IMR-90 (cell line): ENCODE measurements at regions not wholly inside any gene's neighbourhood (a gene's known extent, or its start where the extent isn't known, plus 50 kb on each side); places are given as distances from the start of the nearest gene placed in this dataset.
A peak's percentile ranks its signal among the peaks of the same experiment; 100 is the strongest.
"Not testable (repeated sequence)": the region's sequence is repeated elsewhere in the genome, so short reads cannot be mapped to it uniquely, and the experiment has no call there.

ENCODE experiments used
- ATAC-seq: fragments of 200-7000 bp; cut with Tn5 transposase; 2 replicates; pipeline ENCODE4 v1.9.1; 2020; ENCODE audit warnings: low read depth, mild to moderate bottlenecking, moderate library complexity
- BruUV-seq: library from RNA; stranded (reverse); fragments of 400-500 nt; replicated peaks from 2 replicates; lab custom pipeline; 2021; lab: Mats Ljungman, UMichigan
- CTCF ChIA-PET: fragments of 300-600 bp; formaldehyde crosslinking; extraction: SDS; loops from one replicate; lab custom pipeline; 2021; ENCODE audit warnings: antibody characterized with exemption; lab: Yijun Ruan, JAX
- POLR2A ChIA-PET: fragments of 300-600 bp; sonication (Branson Sonifier 250); formaldehyde crosslinking; loops from one replicate; lab custom pipeline; 2022; ENCODE audit warnings: antibody characterized with exemption; ENCODE audit not compliant: unreplicated experiment; lab: Charles Lee
- DNase-seq: peaks from one replicate; pipeline ENCODE4 v3.0.0; 2013
- H2AFZ ChIP-seq: replicated peaks from 2 replicates; pipeline ENCODE3; 2013; ENCODE audit warnings: low read length, mild to moderate bottlenecking; ENCODE audit not compliant: poor library complexity
- H2AK5ac ChIP-seq: 2 replicates; pipeline ENCODE4 v1.6.1; 2013; ENCODE audit warnings: low read depth, low read length, inconsistent platforms
- H2AK9ac ChIP-seq: replicated peaks from 2 replicates; pipeline ENCODE3; 2013; ENCODE audit warnings: mild to moderate bottlenecking, low read depth, low read length, moderate library complexity; ENCODE audit not compliant: poor library complexity
- H2BK120ac ChIP-seq: 2 replicates; pipeline ENCODE4 v1.6.1; 2013; ENCODE audit warnings: low read depth, low read length, inconsistent platforms
- H2BK15ac ChIP-seq: 3 replicates; pipeline ENCODE4 v1.6.1; 2013; ENCODE audit warnings: low read depth, low read length, inconsistent platforms
- H2BK20ac ChIP-seq: 2 replicates; pipeline ENCODE4 v1.6.1; 2013; ENCODE audit warnings: low read depth, mild to moderate bottlenecking, inconsistent platforms, low read length, moderate library complexity
- H2BK5ac ChIP-seq: 2 replicates; pipeline ENCODE4 v1.6.1; 2013; ENCODE audit warnings: mild to moderate bottlenecking, low read depth, low read length, inconsistent platforms; ENCODE audit not compliant: poor library complexity, severe bottlenecking
- H3K14ac ChIP-seq: replicated peaks from 2 replicates; pipeline ENCODE4 v1.6.1; 2013; ENCODE audit warnings: low read depth, low read length, inconsistent platforms
- H3K18ac ChIP-seq: 2 replicates; pipeline ENCODE4 v1.6.1; 2013; ENCODE audit warnings: low read depth, low read length, control low read depth
- H3K23ac ChIP-seq: 2 replicates; pipeline ENCODE4 v1.6.1; 2013; ENCODE audit warnings: low read depth, low read length, inconsistent platforms
- H3K27ac ChIP-seq: 2 replicates; pipeline ENCODE4 v1.5.1; 2013; ENCODE audit warnings: mild to moderate bottlenecking, control low read depth, low read length; ENCODE audit not compliant: insufficient read depth
- H3K27me3 ChIP-seq: 2 replicates; pipeline ENCODE4 v1.6.1; 2013; ENCODE audit warnings: low read length; ENCODE audit not compliant: control insufficient read depth, insufficient read depth
- H3K36me3 ChIP-seq: 2 replicates; pipeline ENCODE4 v1.6.1; 2013; ENCODE audit warnings: low read length, mixed read lengths; ENCODE audit not compliant: control insufficient read depth, insufficient read depth
- H3K4ac ChIP-seq: 2 replicates; pipeline ENCODE4 v1.6.1; 2013; ENCODE audit warnings: low read depth, low read length, inconsistent platforms
- H3K4me1 ChIP-seq: 2 replicates; pipeline ENCODE4 v1.6.1; 2013; ENCODE audit warnings: low read length, mixed read lengths; ENCODE audit not compliant: control insufficient read depth, insufficient read depth
- H3K4me2 ChIP-seq: 2 replicates; pipeline ENCODE4 v1.6.1; 2013; ENCODE audit warnings: low read depth, mild to moderate bottlenecking, control low read depth, low read length, moderate library complexity
- H3K4me3 ChIP-seq: 2 replicates; pipeline ENCODE4 v1.5.1; 2013; ENCODE audit warnings: low read depth, mild to moderate bottlenecking, control low read depth, low read length, moderate library complexity; ENCODE audit not compliant: insufficient read depth
- H3K56ac ChIP-seq: 2 replicates; pipeline ENCODE4 v1.6.1; 2013; ENCODE audit warnings: low read length, inconsistent platforms; ENCODE audit not compliant: insufficient read depth; ENCODE audit errors: extremely low read depth
- H3K79me1 ChIP-seq, 2 experiments: 2 replicates each; pipeline ENCODE4 v1.6.1; 2013; ENCODE audit warnings: low read length in 2 of 2, inconsistent platforms in 1 of 2, low read depth in 1 of 2
- H3K9ac ChIP-seq: 2 replicates; pipeline ENCODE4 v1.6.1; 2013; ENCODE audit warnings: low read depth, low read length, control low read depth
- H3K9me1 ChIP-seq: 2 replicates; pipeline ENCODE4 v1.6.1; 2013; ENCODE audit warnings: low read length, inconsistent platforms; ENCODE audit not compliant: insufficient read depth
- H3K9me3 ChIP-seq: 2 replicates; pipeline ENCODE4 v1.6.1; 2013; ENCODE audit warnings: low read length; ENCODE audit not compliant: control insufficient read depth, insufficient read depth
- H4K20me1 ChIP-seq: 2 replicates; pipeline ENCODE4 v1.6.1; 2013; ENCODE audit warnings: low read length, inconsistent platforms; ENCODE audit not compliant: insufficient read depth
- H4K5ac ChIP-seq: 2 replicates; pipeline ENCODE4 v1.6.1; 2013; ENCODE audit warnings: mild to moderate bottlenecking, low read depth, low read length, control low read depth
- H4K8ac ChIP-seq, 2 experiments: 2 replicates each; pipeline ENCODE4 v1.6.1; 2013; ENCODE audit warnings: low read depth in 2 of 2, low read length in 2 of 2, control low read depth in 1 of 2, inconsistent platforms in 1 of 2
- H4K91ac ChIP-seq: 2 replicates; pipeline ENCODE4 v1.6.1; 2013; ENCODE audit warnings: low read depth, low read length, inconsistent platforms; ENCODE audit not compliant: insufficient read depth
- FOS ChIP-seq: fragments of 150-350 bp; IDR thresholded peaks from 2 replicates; pipeline ENCODE4 v1.6.1; 2016; ENCODE audit warnings: low read depth, low read length
- MAFK ChIP-seq: IDR thresholded peaks from 2 replicates; pipeline ENCODE4 v1.6.1; 2012; ENCODE audit warnings: low read depth, low read length, improper control_type of control experiment
- WGBS, 2 experiments: methylation state at CpG; one replicate each; pipeline versions ENCODE4 v1.1.5 to v1.1.7; 2013; ENCODE audit warnings: missing lambda C conversion rate in 2 of 2; ENCODE audit not compliant: insufficient read length in 1 of 2; ENCODE audit errors: extremely low coverage in 2 of 2; 5-methylcytosine and 5-hydroxymethylcytosine counted together
- dilution Hi-C: fragments of 300-500 bp; cut with HindIII; formaldehyde crosslinking; loops from one replicate; pipeline ENCODE4 v1.14.3; 2018; ENCODE audit warnings: low sequenced_read_pairs; ENCODE audit not compliant: unreplicated experiment
- in situ Hi-C: fragments of 300-500 bp; cut with MboI; formaldehyde crosslinking; loops from 3 replicates; pipeline ENCODE4 v1.14.3; 2019; ENCODE audit warnings: low sequenced_read_pairs, inconsistent platforms, mixed read lengths
- intact Hi-C: fragments of 100-400 bp; cut with micrococcal nuclease; formaldehyde crosslinking; loops from 2 replicates; pipeline ENCODE4 v1.10.0; 2022

DNA sequence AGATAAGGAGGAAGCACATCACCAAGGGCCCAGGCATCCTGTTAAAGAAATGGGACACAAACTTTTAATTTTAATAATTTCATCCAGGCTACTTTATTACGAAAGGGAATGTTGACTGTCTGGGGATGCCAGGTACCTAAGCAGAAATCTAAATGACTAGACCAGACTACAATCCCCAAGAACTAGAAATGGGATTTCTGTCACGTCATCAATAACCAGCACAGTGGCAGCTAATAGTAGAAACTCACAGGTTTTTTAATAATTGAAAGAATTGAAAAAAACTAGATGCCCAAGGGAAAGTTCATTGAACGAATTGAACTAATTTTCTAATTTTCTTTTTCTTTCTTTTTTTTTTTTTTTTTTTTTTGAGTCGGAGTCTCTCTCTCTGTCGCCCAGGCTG lies 789.3 kb downstream of the IGSF11 start:
- Histone ChIP-seq H3K23ac (no peak overlapping the region), H2BK120ac (no peak overlapping the region), H3K4me1 (no peaks in the 10 kb centered on the region), H3K18ac (no peak overlapping the region), H2AK5ac (no peak overlapping the region), H3K79me1 (no peaks in the 10 kb centered on the region), H2AFZ (no peak overlapping the region), H3K27me3 (no peaks in the 10 kb centered on the region), H3K36me3 (no peaks in the 10 kb centered on the region), H3K4me2 (no peak overlapping the region), H3K56ac (no peak overlapping the region), H4K5ac (no peak overlapping the region), H3K9me3 (no peaks in the 10 kb centered on the region), H2BK5ac (no peak overlapping the region), H3K4me3 (no peak overlapping the region), H4K8ac (no peak overlapping the region), H3K27ac (no peak overlapping the region), H3K9ac (no peak overlapping the region), H3K14ac (no peak overlapping the region), H2BK20ac (no peak overlapping the region), H3K9me1 (no peaks in the 10 kb centered on the region), H2AK9ac (no peak overlapping the region), H3K4ac (no peak overlapping the region), H4K91ac (no peak overlapping the region), H4K20me1 (no peaks in the 10 kb centered on the region), H2BK15ac (no peak overlapping the region)
- TF ChIP-seq MAFK, result peak; percentile 60
- no peak for TF ChIP-seq FOS
- DNase-seq, result no peak
- ChIA-PET CTCF (no interaction called here), POLR2A (no interaction called here)
- ATAC-seq, result no peak
- dilution Hi-C loops (no loop called here), in situ Hi-C loops (no loop called here), intact Hi-C loops (no loop called here)
- no TSS peak for BruUV-seq
- no CpG with 5 or more reads among the region's 5 CpGs for WGBS, 2 experiments

DNA sequence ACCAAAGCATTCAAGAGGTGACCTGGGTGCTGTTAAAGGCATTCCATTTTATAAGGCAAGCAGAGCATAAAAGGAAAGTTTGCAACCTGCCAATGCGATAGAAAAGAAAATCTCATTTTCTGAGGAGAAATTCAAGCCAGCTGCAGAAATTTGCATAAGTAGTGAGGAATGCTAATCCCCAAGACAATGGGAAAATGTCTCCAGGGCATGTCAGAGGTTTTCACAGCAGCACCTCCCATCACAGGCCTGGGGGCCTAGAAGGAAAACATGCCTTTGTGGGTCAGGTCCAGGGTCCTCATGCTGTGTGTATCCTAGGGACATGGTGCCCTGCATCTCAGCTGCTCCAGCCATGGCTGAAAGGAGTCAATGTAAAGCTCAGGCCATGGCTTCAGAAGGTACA lies 775.8 kb downstream of the IGSF11 start:
- H3K4me1 ChIP-seq, H3K56ac ChIP-seq, ATAC-seq, H2AK9ac ChIP-seq, H3K27ac ChIP-seq, CTCF ChIA-PET, H3K4me2 ChIP-seq, H3K79me1 ChIP-seq, H4K20me1 ChIP-seq, H2BK20ac ChIP-seq, H4K91ac ChIP-seq, H3K9ac ChIP-seq, H3K9me1 ChIP-seq, H3K23ac ChIP-seq, BruUV-seq, H3K4me3 ChIP-seq, in situ Hi-C loops, H3K9me3 ChIP-seq, H2AFZ ChIP-seq, H3K4ac ChIP-seq, H4K8ac ChIP-seq, H3K18ac ChIP-seq, DNase-seq, H4K5ac ChIP-seq, H2BK15ac ChIP-seq, H2AK5ac ChIP-seq, dilution Hi-C loops, intact Hi-C loops, H3K14ac ChIP-seq, POLR2A ChIA-PET, H2BK120ac ChIP-seq, H3K27me3 ChIP-seq, H3K36me3 ChIP-seq, H2BK5ac ChIP-seq: not testable (repeated sequence)
- no CpG with 5 or more reads among the region's 1 CpG for WGBS, 2 experiments
